WTC11 (cell line): ENCODE measurements at regions not wholly inside any gene's neighbourhood (a gene's known extent, or its start where the extent isn't known, plus 50 kb on each side); places are given as distances from the start of the nearest gene placed in this dataset.

ENCODE experiments used
- ATAC-seq: fragments of 200-7000 bp; cut with Tn5 transposase; 2 replicates; pipeline ENCODE4 v1.10.0; 2021; ENCODE audit warnings: mild to moderate bottlenecking, moderate library complexity
- CTCF ChIA-PET: fragments of 300-600 bp; sonication (Branson Sonifier 250); formaldehyde crosslinking; loops from one replicate; lab custom pipeline; 2021; ENCODE audit warnings: antibody characterized with exemption; lab: Charles Lee
- POLR2A ChIA-PET: fragments of 350-600 bp; sonication (Branson Sonifier 250); formaldehyde crosslinking; loops from one replicate; lab custom pipeline; 2021; ENCODE audit warnings: antibody characterized with exemption; lab: Charles Lee
- DNase-seq: peaks from one replicate; pipeline ENCODE4 v3.0.0; 2021; ENCODE audit warnings: low spot score
- H3K27ac Mint-ChIP-seq: 2 replicates; pipeline ENCODE4 v1.8.0; 2021; ENCODE audit warnings: mixed read lengths
- H3K27me3 Mint-ChIP-seq: 2 replicates; pipeline ENCODE4 v1.8.0; 2021; ENCODE audit warnings: low read depth, mild to moderate bottlenecking, moderate library complexity, mixed read lengths
- H3K36me3 Mint-ChIP-seq: 2 replicates; pipeline ENCODE4 v1.8.0; 2021; ENCODE audit warnings: mixed read lengths
- H3K4me1 Mint-ChIP-seq: 2 replicates; pipeline ENCODE4 v1.8.0; 2022; ENCODE audit warnings: mixed read lengths
- H3K4me3 Mint-ChIP-seq: 2 replicates; pipeline ENCODE4 v1.8.0; 2021; ENCODE audit warnings: mild to moderate bottlenecking, moderate library complexity, mixed read lengths
- H3K9me3 Mint-ChIP-seq: 2 replicates; pipeline ENCODE4 v1.8.0; 2021; ENCODE audit warnings: mixed read lengths
- ATF2 ChIP-seq: sonication (generic); formaldehyde crosslinking; IDR thresholded peaks from 2 replicates; pipeline ENCODE4 v1.8.1; 2022; ENCODE audit warnings: low read depth, missing genetic modification reagents, borderline replicate concordance
- ATF6 ChIP-seq: sonication (generic); formaldehyde crosslinking; IDR thresholded peaks from 2 replicates; pipeline ENCODE4 v1.8.1; 2023; ENCODE audit warnings: mild to moderate bottlenecking, missing genetic modification reagents
- E2F5 ChIP-seq: sonication (generic); formaldehyde crosslinking; IDR thresholded peaks from 2 replicates; pipeline ENCODE4 v1.8.1; 2022; ENCODE audit warnings: mild to moderate bottlenecking, moderate library complexity, missing genetic modification reagents
- EMX1 ChIP-seq: fragments of 250-450 bp; sonication (Bioruptor Pico); IDR thresholded peaks from 2 replicates; pipeline ENCODE4 v1.8.0; 2021; ENCODE audit warnings: mild to moderate bottlenecking
- FOXK1 ChIP-seq: sonication (generic); formaldehyde crosslinking; IDR thresholded peaks from 2 replicates; pipeline ENCODE4 v1.8.0; 2022; ENCODE audit warnings: mild to moderate bottlenecking, moderate library complexity, missing genetic modification reagents
- FOXP1 ChIP-seq: sonication (generic); formaldehyde crosslinking; IDR thresholded peaks from 2 replicates; pipeline ENCODE4 v1.8.0; 2022; ENCODE audit warnings: missing genetic modification reagents, mild to moderate bottlenecking, moderate library complexity, borderline replicate concordance
- GRHL2 ChIP-seq: fragments of 250-450 bp; sonication (Bioruptor Pico); IDR thresholded peaks from 2 replicates; pipeline ENCODE4 v1.8.0; 2022; ENCODE audit warnings: mild to moderate bottlenecking, moderate library complexity; ENCODE audit not compliant: insufficient replicate concordance, severe bottlenecking
- GTF2I ChIP-seq: fragments of 250-450 bp; sonication (Bioruptor Pico); conservative IDR thresholded peaks from 2 replicates; pipeline ENCODE4 v1.4.0; 2021; ENCODE audit warnings: mild to moderate bottlenecking
- HMGA2 ChIP-seq: fragments of 250-450 bp; sonication (Bioruptor Pico); IDR thresholded peaks from 2 replicates; pipeline ENCODE4 v1.4.0; 2021; ENCODE audit warnings: mild to moderate bottlenecking, moderate library complexity
- MAX ChIP-seq: sonication (generic); formaldehyde crosslinking; IDR thresholded peaks from 2 replicates; pipeline ENCODE4 v1.8.0; 2022; ENCODE audit warnings: mild to moderate bottlenecking, missing genetic modification reagents
- OVOL2 ChIP-seq: fragments of 250-450 bp; sonication (Bioruptor Pico); IDR thresholded peaks from 2 replicates; pipeline ENCODE4 v1.9.0; 2021; ENCODE audit warnings: mild to moderate bottlenecking, borderline replicate concordance
- PREB ChIP-seq: sonication (generic); formaldehyde crosslinking; IDR thresholded peaks from 2 replicates; pipeline ENCODE4 v1.8.1; 2022; ENCODE audit warnings: mild to moderate bottlenecking, missing genetic modification reagents, moderate library complexity, borderline replicate concordance
- SMAD4 ChIP-seq: sonication (generic); formaldehyde crosslinking; IDR thresholded peaks from 2 replicates; pipeline ENCODE4 v1.8.0; 2022; ENCODE audit warnings: mild to moderate bottlenecking, missing genetic modification reagents
- TEAD1 ChIP-seq: sonication (generic); formaldehyde crosslinking; IDR thresholded peaks from 2 replicates; pipeline ENCODE4 v1.8.0; 2022; ENCODE audit warnings: mild to moderate bottlenecking, missing genetic modification reagents
- TP53 ChIP-seq: sonication (generic); formaldehyde crosslinking; IDR thresholded peaks from 2 replicates; pipeline ENCODE4 v1.8.1; 2023; ENCODE audit warnings: mild to moderate bottlenecking, missing genetic modification reagents
- ZMAT4 ChIP-seq: fragments of 250-450 bp; sonication (Bioruptor Pico); IDR thresholded peaks from 2 replicates; pipeline ENCODE4 v1.9.0; 2021; ENCODE audit warnings: mild to moderate bottlenecking
- ZNF138 ChIP-seq: sonication (generic); formaldehyde crosslinking; conservative IDR thresholded peaks from 2 replicates; pipeline ENCODE4 v1.8.1; 2022; ENCODE audit warnings: mild to moderate bottlenecking, moderate library complexity, missing genetic modification reagents
- ZNF232 ChIP-seq: sonication (generic); formaldehyde crosslinking; IDR thresholded peaks from 2 replicates; pipeline ENCODE4 v1.8.0; 2022; ENCODE audit warnings: mild to moderate bottlenecking, missing genetic modification reagents
- ZNF263 ChIP-seq: sonication (generic); formaldehyde crosslinking; IDR thresholded peaks from 2 replicates; pipeline ENCODE4 v1.8.1; 2022; ENCODE audit warnings: low read depth, mild to moderate bottlenecking, moderate library complexity, missing genetic modification reagents

- H3K9me3 Mint-ChIP-seq: no peaks in the 10 kb centered on the region
- ChIA-PET CTCF (no interaction called here), POLR2A (no interaction called here)
- ATAC-seq: no peak
- TF ChIP-seq MAX (CRISPR knock-in tag) (no peak), HMGA2 (CRISPR knock-in tag) (peak; percentile 92; the same call in 1 of the 2 replicates), ZNF138 (CRISPR knock-in tag) (no peak)
- TF ChIP-seq, all 79 proteins: peak for 1
- Mint-ChIP-seq H3K36me3 (no peaks in the 10 kb centered on the region), H3K4me1 (peaks cover 5% of the 10 kb centered on the region), H3K4me3 (no peak overlapping the region), H3K27ac (no peak overlapping the region), H3K27me3 (peaks cover 2% of the 10 kb centered on the region; the same call in 1 of the 2 replicates)
- DNase-seq: no peak
Measured at GRCh38 chr7:31423994-31424393, 83.5 kb upstream of the NEUROD6 start.

GRCh38 chr7:31432176-31432575 is 81.7 kb upstream of the ITPRID1 start:
- Mint-ChIP-seq H3K9me3 (no peaks in the 10 kb centered on the region), H3K27me3 (no peaks in the 10 kb centered on the region), H3K27ac (no peak overlapping the region), H3K4me3 (no peak overlapping the region), H3K4me1 (peaks cover 9% of the 10 kb centered on the region), H3K36me3 (no peaks in the 10 kb centered on the region)
- ATAC-seq: no peak
- TF ChIP-seq FOXP1 (CRISPR knock-in tag): no peak
- no peak for TF ChIP-seq ZNF263 (CRISPR knock-in tag)
- 0 out of 2 replicates have a peak, but pooled peaks have one; percentile 2 for TF ChIP-seq HMGA2 (CRISPR knock-in tag)
- no peak for TF ChIP-seq EMX1 (CRISPR knock-in tag)
- TF ChIP-seq TP53 (CRISPR knock-in tag): no peak
- no peak for TF ChIP-seq GTF2I (CRISPR knock-in tag)
- no peak for DNase-seq
- CTCF ChIA-PET: interaction anchor here (3.2 kb wide), 1 partner anchor 11 kb away, joined by 16 read pairs; no protein-coding TSS in a partner anchor
- POLR2A ChIA-PET: no interaction called here

- no peak for TF ChIP-seq EMX1 (CRISPR knock-in tag)
- no peak for TF ChIP-seq FOXP1 (CRISPR knock-in tag)
- no peak for TF ChIP-seq SMAD4 (CRISPR knock-in tag)
- TF ChIP-seq, all 79 proteins: peak for 0
- Mint-ChIP-seq H3K36me3 (no peaks in the 10 kb centered on the region), H3K4me3 (no peak overlapping the region), H3K27me3 (no peaks in the 10 kb centered on the region), H3K27ac (no peak overlapping the region), H3K9me3 (no peaks in the 10 kb centered on the region), H3K4me1 (peaks cover 15% of the 10 kb centered on the region)
- POLR2A ChIA-PET: no interaction called here
- CTCF ChIA-PET: interaction anchor here (3.2 kb wide), 1 partner anchor 11 kb away, joined by 16 read pairs; no protein-coding TSS in a partner anchor
- no peak for ATAC-seq
- DNase-seq: no peak
Measured at GRCh38 chr7:31432836-31433340, 81.0 kb upstream of the ITPRID1 start.

GRCh38 chr7:31437250-31437865 is 76.5 kb upstream of the ITPRID1 start:
- H3K27me3 Mint-ChIP-seq: no peaks in the 10 kb centered on the region; the same call in none of the 2 replicates
- POLR2A ChIA-PET: no interaction called here
- ATAC-seq (no peak), DNase-seq (no peak)
- no peaks in the 10 kb centered on the region for H3K36me3 Mint-ChIP-seq
- no peak for TF ChIP-seq ATF6 (CRISPR knock-in tag)
- no peak for TF ChIP-seq PREB (CRISPR knock-in tag)
- TF ChIP-seq GRHL2 (CRISPR knock-in tag): no peak
- no peak for TF ChIP-seq TEAD1 (CRISPR knock-in tag)
- no peak for TF ChIP-seq FOXK1 (CRISPR knock-in tag)
- TF ChIP-seq ZNF232 (CRISPR knock-in tag): no peak
- TF ChIP-seq ATF2 (CRISPR knock-in tag): no peak
- TF ChIP-seq OVOL2 (CRISPR knock-in tag): no peak
- no peak for TF ChIP-seq ZMAT4 (CRISPR knock-in tag)
- no peak for TF ChIP-seq ZNF263 (CRISPR knock-in tag)
- no peak for TF ChIP-seq E2F5 (CRISPR knock-in tag)
- TF ChIP-seq, all 79 proteins: peak for 0
- Mint-ChIP-seq H3K4me3 (no peak overlapping the region), H3K27ac (no peak overlapping the region), H3K4me1 (peaks cover 43% of the 10 kb centered on the region), H3K9me3 (no peaks in the 10 kb centered on the region)
- CTCF ChIA-PET: interaction anchor here (1.4 kb wide), 1 partner anchor 303 kb away, joined by 8 read pairs; no protein-coding TSS in a partner anchor
